ENCODE measurements at regions not wholly inside any gene's neighbourhood (a gene's known extent, or its start where the extent isn't known, plus 50 kb on each side); places are given as distances from the start of the nearest gene placed in this dataset.
A peak's percentile ranks its signal among the peaks of the same experiment; 100 is the strongest.

DNA sequence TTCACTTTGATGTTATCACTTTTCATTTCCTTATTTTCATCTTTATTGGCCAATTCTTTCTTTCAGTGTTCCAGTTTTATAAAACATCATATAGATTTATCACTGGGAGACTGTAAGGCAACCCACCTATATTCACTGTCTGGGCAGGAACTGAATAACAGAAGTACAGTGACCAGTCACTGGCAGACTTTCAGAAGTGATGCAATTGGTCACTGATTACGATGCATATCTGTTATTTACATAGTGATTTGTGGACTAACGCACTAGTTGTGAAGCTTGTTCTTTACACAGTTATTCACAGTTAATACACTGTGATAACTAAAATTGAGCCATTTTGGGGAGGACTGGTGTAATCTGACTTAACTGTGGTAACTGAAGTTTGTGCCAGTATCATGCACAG lies 190.2 kb upstream of the DPH6 start:
- DNase-seq: no peak

GRCh38 chr15:35737441-35737840 lies 191.5 kb upstream of the DPH6 start:
- DNase-seq: no peak

GRCh38 chr15:35738370-35738769 lies 192.4 kb upstream of the DPH6 start:
- DNase-seq: no peak

DNA sequence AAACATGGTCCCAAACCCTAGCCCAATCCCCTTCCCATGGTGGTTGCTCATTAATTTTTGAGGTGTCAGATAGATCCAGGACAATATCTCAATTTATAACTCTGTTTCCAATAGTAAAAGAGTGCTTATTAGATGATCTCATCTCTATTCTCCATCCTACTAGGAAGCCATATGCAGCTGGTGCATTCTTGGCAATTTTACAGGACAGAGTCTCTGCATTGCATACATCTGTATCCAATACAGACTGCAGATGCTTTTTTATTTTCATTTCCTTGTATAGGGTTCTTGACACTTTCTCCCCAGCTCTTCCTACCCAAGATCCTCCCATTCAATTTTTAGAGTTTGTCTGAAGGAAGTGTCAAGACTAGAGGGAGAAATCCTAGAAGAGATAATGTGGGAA lies 194.8 kb upstream of the DPH6 start:
- no peak for DNase-seq

DNA sequence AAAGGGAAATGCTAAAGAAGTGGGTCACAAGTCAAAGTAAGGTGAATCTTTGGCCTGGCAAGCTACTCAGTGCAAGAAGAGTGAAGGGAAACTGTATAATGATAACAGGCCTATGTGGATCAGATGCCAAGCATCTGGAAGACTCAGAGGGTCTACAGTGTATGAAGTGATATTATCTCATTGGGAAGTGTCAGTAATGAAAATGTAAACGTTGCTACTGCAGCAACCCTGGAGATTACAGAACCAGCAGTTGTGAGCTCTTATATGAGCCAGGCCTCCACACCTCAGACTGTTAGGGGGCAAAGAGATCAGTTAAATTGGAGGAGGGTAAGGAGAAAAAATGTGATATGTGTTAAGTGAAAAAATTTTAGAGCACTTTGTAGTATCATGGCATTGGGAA lies 195.4 kb upstream of the DPH6 start:
- DNase-seq: no peak

DNA sequence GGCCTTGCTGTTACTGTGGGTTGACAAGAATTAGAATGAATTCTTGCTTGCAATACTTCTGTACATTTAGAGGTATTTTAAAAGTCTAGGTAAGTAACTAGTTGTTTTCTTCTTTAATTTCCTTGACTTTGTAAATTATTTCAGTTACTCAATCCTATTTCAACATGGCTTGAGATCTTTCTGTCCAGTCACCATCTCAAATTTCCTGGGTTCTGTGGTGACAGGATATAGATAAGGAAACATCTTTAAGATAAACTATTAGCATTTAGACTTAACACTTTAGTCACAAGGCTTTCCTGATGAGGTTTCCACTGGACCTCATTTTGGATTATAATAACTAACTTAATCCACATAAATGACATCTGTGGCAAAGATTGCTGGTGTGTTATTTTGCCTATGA lies 195.9 kb upstream of the DPH6 start:
- DNase-seq: no peak

GRCh38 chr15:35743321-35743720 lies 197.4 kb upstream of the DPH6 start:
- no peak for DNase-seq

- DNase-seq: no peak
Observed at GRCh38 chr15:35746121-35746520, 200.2 kb upstream of the DPH6 start.

DNA sequence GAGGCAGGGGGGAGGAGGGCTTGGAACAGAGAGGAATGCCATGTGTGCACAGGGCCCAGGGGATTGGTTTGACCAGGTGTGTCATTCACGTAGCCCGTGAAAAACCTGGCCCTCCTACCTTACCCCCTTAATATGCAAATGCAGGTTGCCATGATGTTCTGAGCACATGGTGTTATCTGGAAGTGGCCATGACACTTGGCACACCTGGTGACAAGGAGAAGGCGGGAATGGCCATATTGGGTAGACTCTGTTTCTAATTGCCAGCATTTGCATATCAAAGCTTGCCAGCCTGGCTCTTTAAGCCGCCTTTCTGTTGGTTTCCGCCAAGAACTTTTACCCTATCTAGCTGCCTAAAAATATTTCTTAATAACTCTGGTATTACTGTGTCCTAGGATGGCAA lies 202.1 kb upstream of the DPH6 start:
- no peak for DNase-seq

GRCh38 chr15:35750051-35750450 lies 204.1 kb upstream of the DPH6 start:
- DNase-seq: no peak

GRCh38 chr15:35751413-35752133 lies 205.6 kb upstream of the DPH6 start:
- peak; percentile 73 for DNase-seq

- DNase-seq: no peak
Observed at GRCh38 chr15:35752134-35752466, 206.1 kb upstream of the DPH6 start.

DNA sequence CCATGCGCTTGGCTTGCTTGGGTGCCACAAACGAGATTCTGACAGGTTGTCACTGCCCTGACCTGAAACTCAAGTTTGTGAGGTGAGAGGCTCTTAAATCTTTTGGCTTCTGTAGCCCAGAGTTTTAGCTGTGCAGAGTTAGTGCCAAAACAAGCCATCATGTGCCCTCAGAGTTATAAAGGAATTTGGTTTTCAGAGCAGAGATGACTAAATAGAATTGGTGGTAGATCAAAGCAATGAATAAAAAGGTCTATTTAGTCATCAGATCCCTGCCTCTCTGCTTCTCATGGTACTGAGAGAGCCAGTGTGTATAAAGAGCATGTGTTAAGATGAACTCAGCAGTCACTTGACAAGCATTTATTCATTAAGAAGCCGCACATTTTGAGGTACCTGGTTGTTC lies 207.5 kb upstream of the DPH6 start:
- DNase-seq: no peak

GRCh38 chr15:35755237-35755802 lies 209.4 kb upstream of the DPH6 start:
- DNase-seq: no peak

GRCh38 chr15:35756623-35757022 lies 210.7 kb upstream of the DPH6 start:
- no peak for DNase-seq

DNA sequence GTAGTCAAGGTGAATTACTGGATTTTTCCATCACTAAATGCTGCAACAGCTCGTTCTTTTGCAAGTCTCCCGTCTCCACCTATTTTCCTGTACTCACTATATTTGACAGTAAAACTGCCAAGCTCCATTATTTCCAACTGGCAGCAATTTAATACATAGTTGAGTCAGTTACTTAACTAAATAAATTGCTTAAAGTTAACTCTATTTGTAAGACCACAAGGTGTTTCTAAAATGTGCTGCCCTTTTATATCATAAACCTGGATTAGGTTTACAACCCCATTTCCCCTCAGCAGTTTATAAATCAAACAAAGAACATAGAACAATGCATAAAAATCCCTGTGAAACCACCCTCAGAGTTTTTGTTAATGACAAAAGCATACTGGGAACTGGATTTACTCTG lies 211.4 kb upstream of the DPH6 start:
- peak; percentile 47 for DNase-seq

DNA sequence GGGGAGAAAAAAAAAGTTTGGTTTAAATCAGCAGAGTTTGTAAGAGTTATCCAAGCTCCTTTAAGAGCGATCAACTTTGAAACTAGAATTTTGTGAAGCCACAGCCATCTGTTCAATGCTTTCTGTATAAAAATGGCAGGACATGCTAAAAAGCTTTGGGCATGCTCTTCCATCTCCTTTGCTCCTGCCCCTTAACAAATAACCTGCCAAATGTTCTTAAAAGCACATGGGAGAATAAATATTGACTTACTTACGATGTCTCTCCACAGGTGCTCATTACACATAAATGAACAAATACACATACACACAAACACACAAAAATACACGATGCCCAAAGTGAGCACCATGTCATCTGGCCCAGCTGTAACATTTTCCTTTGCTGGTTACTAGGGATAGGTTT lies 211.8 kb upstream of the DPH6 start:
- DNase-seq: peak; percentile 87

DNA sequence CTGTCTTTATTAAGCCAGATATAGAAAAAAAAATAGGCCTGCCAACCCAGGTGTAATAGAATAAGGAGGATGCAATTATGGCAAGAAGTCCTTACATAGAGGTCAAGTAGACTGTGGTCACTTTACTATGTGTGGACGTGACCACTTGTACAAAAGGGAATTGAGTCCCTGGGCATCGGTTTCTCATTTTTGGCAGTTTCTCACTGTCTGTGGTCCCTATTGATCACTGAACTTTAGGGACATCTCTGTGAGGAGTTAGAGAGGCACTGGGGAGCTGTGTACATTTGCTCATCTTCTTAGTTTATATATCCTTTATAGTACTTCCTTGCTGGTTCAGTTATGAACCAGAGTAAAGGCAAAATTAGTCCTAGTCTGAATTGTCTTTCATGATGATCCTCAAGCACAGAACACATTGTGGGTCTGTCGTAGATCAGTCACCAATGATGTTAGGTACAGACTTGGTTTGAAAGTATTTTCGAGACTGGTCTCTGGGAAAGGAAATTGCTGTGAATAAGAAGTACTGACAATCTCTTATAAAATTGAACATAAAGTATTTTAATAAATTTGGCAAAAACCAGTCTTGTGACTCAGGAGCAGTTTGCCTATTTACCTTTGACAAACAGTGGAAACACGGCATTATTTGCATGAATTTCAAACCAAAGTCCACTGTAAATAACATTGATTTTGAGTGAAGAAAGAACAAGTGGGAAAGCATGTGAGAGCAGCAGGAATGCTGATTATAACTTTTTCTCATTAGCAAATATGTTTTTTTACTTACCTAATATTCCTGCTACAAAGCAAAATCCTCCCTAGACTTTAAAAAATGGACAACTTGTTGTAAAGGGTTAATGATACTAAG lies 218.9 kb upstream of the DPH6 start:
- no peak for DNase-seq

GRCh38 chr15:35768949-35769348 lies 223.0 kb upstream of the DPH6 start:
- no peak for DNase-seq

- no peak for DNase-seq
Observed at GRCh38 chr15:35769656-35770055, 223.7 kb upstream of the DPH6 start.

- no peak for DNase-seq
Observed at GRCh38 chr15:35771746-35772442, 225.9 kb upstream of the DPH6 start.

DNA sequence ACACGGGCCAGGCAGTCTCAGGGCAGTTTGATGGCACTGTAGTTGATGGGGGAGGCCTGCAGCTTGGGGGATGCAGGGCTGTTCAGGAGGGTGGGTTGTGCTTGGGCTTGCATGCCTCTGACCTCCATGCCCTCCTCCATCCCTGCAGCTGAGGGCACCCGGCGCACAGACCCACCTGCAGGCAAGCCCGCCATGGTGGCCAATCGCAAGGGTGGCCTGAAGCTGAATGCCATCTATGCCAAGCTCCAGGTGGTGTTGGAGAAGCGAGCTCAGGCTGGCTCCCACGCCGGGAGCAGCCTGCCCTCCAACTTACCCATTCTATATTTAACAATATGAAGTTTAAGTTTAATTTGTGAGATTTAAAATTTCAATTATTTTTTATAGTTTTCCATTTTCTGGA lies 228.7 kb upstream of the DPH6 start:
- DNase-seq: no peak

DNA sequence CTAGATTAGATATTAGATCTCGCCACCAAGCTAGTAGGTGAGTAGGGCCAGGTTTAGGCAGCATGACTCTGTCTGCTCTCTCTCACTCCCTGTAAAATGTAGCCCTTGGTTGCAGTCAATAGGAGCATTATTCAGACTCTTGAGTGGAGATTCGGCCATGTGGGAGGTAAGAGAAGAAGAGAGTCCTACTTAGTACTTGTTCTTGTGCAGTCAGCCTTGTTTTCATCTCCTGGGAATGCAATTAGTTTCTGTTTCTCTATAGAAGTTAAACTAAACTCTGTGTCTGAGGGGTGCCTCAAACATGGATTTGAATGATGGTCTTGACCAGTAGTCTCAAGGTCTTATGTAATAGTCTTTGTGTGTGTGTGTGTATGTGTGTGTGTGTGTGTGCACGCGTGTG lies 229.5 kb upstream of the DPH6 start:
- DNase-seq: no peak

GRCh38 chr15:35777061-35777460 lies 231.1 kb upstream of the DPH6 start:
- no peak for DNase-seq

All from NCI-H774 (cell line).